Endodermal cell (in vitro differentiated cells): ENCODE measurements at regions not wholly inside any gene's neighbourhood (a gene's known extent, or its start where the extent isn't known, plus 50 kb on each side); places are given as distances from the start of the nearest gene placed in this dataset.

ENCODE experiments used
- DNase-seq: peaks from one replicate; pipeline ENCODE4 v3.0.0-alpha.2; 2017
- H3K27ac ChIP-seq: 2 replicates; pipeline ENCODE4 v1.5.1; 2013; ENCODE audit warnings: mild to moderate bottlenecking, low read depth, low read length, moderate library complexity
- H3K27me3 ChIP-seq: 2 replicates; pipeline ENCODE4 v1.6.1; 2013; ENCODE audit warnings: mild to moderate bottlenecking, low read length, moderate library complexity; ENCODE audit not compliant: insufficient read depth, control insufficient read depth, poor library complexity, severe bottlenecking
- H3K36me3 ChIP-seq: 2 replicates; pipeline ENCODE4 v1.7.0; 2013; ENCODE audit warnings: mild to moderate bottlenecking, low read length, moderate library complexity; ENCODE audit not compliant: control insufficient read depth, insufficient read depth
- H3K4me1 ChIP-seq: one replicate; pipeline ENCODE4 v1.7.0; 2013; ENCODE audit warnings: low read length; ENCODE audit not compliant: control insufficient read depth, insufficient read depth
- H3K4me3 ChIP-seq: 2 replicates; pipeline ENCODE4 v1.5.1; 2013; ENCODE audit warnings: mild to moderate bottlenecking, low read length, moderate library complexity
- H3K9ac ChIP-seq: 2 replicates; pipeline ENCODE4 v1.6.1; 2013; ENCODE audit warnings: mild to moderate bottlenecking, low read length, moderate library complexity; ENCODE audit not compliant: poor library complexity, severe bottlenecking; ENCODE audit errors: extremely low read depth
- H3K9me3 ChIP-seq: 2 replicates; pipeline ENCODE4 v1.6.1; 2013; ENCODE audit warnings: mild to moderate bottlenecking, low read length, moderate library complexity; ENCODE audit not compliant: control insufficient read depth
- H3K27ac Mint-ChIP-seq: 2 replicates; pipeline ENCODE4 v1.8.0; 2020; ENCODE audit warnings: mixed read lengths
- H3K27me3 Mint-ChIP-seq: 2 replicates; pipeline ENCODE4 v1.8.0; 2021; ENCODE audit warnings: mild to moderate bottlenecking, mixed read lengths; ENCODE audit not compliant: insufficient read depth
- H3K36me3 Mint-ChIP-seq: 2 replicates; pipeline ENCODE4 v1.8.0; 2020; ENCODE audit warnings: low read depth, mixed read lengths
- H3K4me1 Mint-ChIP-seq: 2 replicates; pipeline ENCODE4 v1.8.0; 2020; ENCODE audit warnings: mixed read lengths
- H3K4me3 Mint-ChIP-seq: 2 replicates; pipeline ENCODE4 v1.8.0; 2020; ENCODE audit warnings: mild to moderate bottlenecking, moderate library complexity, mixed read lengths
- H3K9me3 Mint-ChIP-seq: 2 replicates; pipeline ENCODE4 v1.8.0; 2020; ENCODE audit warnings: mild to moderate bottlenecking, mixed read lengths
- WGBS, 2 experiments: methylation state at CpG; one replicate each; pipeline versions ENCODE4 v1.1.5 to v1.1.7; 2013; ENCODE audit warnings: missing lambda C conversion rate in 2 of 2, mixed read lengths in 1 of 2; ENCODE audit not compliant: insufficient coverage in 1 of 2, insufficient read length in 1 of 2; 5-methylcytosine and 5-hydroxymethylcytosine counted together
- TF ChIP-seq, protein P1 (sequence below): fragments of 200-600 bp; sonication (generic); conservative IDR thresholded peaks from 2 replicates; pipeline ENCODE4 v1.5.0; 2021; ENCODE audit warnings: antibody characterized with exemption, mild to moderate bottlenecking

DNA sequence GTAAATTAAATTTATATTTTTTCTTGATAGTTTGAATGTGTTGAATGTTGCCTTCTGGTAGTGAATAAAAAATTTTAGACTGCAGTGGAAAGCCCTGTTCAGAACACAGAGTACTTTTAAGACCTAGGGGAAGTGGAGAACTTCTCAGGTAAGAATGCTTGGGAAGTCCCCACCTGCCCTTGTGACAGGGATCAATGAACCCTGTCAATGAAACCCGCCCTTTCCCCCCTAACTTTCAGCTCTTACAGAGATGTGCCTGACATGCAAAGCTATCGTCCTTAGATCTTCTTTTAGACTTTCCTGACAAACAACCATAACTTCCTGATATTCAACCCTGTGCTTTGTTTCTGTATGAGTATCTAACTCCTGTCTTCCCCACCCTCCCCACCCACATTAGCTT, 562.7 kb downstream of the TLE4 start:
- Histone ChIP-seq H3K36me3 (no peaks in the 10 kb centered on the region), H3K4me1 (no peaks in the 10 kb centered on the region), H3K4me3 (no peak overlapping the region), H3K27ac (no peak overlapping the region), H3K9ac (no peak overlapping the region), H3K27me3 (no peaks in the 10 kb centered on the region), H3K9me3 (peaks cover 3% of the 10 kb centered on the region)
- Mint-ChIP-seq H3K27me3 (no peaks in the 10 kb centered on the region), H3K4me1 (peaks cover 10% of the 10 kb centered on the region), H3K27ac (no peak overlapping the region), H3K36me3 (peaks cover 7% of the 10 kb centered on the region), H3K4me3 (no peak overlapping the region), H3K9me3 (peaks cover 25% of the 10 kb centered on the region)
- WGBS, 2 experiments, result 77 to 78% methylated on average over 1 to 2 of the region's 2 CpGs
- no peak for DNase-seq
- TF ChIP-seq, protein P1, sequence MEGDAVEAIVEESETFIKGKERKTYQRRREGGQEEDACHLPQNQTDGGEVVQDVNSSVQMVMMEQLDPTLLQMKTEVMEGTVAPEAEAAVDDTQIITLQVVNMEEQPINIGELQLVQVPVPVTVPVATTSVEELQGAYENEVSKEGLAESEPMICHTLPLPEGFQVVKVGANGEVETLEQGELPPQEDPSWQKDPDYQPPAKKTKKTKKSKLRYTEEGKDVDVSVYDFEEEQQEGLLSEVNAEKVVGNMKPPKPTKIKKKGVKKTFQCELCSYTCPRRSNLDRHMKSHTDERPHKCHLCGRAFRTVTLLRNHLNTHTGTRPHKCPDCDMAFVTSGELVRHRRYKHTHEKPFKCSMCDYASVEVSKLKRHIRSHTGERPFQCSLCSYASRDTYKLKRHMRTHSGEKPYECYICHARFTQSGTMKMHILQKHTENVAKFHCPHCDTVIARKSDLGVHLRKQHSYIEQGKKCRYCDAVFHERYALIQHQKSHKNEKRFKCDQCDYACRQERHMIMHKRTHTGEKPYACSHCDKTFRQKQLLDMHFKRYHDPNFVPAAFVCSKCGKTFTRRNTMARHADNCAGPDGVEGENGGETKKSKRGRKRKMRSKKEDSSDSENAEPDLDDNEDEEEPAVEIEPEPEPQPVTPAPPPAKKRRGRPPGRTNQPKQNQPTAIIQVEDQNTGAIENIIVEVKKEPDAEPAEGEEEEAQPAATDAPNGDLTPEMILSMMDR, result no peak

DNA sequence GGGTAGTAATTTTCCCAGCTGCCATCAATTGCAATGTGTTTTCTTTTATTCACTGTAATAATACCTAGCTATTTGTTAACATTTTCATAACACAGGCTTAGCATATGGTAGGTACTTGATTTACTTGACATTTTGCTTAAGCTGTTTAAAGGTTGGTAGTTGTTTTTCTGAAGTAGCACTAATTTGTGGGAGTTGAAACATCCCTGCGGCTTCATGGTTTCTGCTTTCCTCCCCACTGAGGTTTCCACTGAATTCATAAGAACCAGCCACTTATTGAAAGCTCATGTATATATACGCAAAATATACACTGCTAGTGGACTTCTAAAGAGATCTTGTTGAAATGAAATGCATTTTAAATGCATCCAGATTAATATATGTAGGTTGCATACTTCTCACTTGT, 559.9 kb downstream of the TLE4 start:
- Histone ChIP-seq H3K4me1 (no peaks in the 10 kb centered on the region), H3K9me3 (no peaks in the 10 kb centered on the region), H3K27ac (no peak overlapping the region), H3K9ac (no peak overlapping the region), H3K4me3 (no peak overlapping the region), H3K36me3 (no peaks in the 10 kb centered on the region), H3K27me3 (no peaks in the 10 kb centered on the region)
- TF ChIP-seq, protein P1, result no peak
- 92% methylated on average over 2 of the region's 2 CpGs; no CpG with 5 or more reads in 1 of the 2 experiments for WGBS, 2 experiments
- no peak overlapping the region for H3K27ac Mint-ChIP-seq
- DNase-seq, result no peak
- no peaks in the 10 kb centered on the region for H3K9me3 Mint-ChIP-seq
- H3K4me3 Mint-ChIP-seq, result no peak overlapping the region
- H3K4me1 Mint-ChIP-seq, result peaks cover 9% of the 10 kb centered on the region
- H3K36me3 Mint-ChIP-seq, result no peaks in the 10 kb centered on the region
- H3K27me3 Mint-ChIP-seq, result no peaks in the 10 kb centered on the region

DNA sequence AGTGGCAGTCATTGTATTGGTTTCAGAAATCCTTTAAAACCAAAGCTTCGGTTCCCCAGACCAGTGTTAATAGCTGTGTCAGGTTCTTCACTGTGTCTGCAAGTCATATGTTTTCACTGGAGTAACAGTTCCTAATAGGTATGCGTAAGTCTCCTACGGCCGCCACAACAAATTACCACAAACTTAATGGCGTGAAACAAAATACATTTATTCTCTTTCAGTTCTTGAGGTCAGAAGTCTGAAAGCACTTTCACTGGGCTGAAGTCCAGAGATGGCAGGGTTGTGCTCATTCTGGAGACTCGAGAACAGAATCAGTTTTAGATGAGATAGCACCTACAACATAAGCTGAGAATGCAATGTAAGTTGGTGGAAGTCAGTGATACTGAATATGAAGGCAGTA, 556.2 kb downstream of the TLE4 start:
- no peak for DNase-seq
- Histone ChIP-seq H3K4me3 (no peak overlapping the region), H3K9ac (no peak overlapping the region), H3K27ac (no peak overlapping the region), H3K36me3 (no peaks in the 10 kb centered on the region), H3K4me1 (no peaks in the 10 kb centered on the region), H3K27me3 (no peaks in the 10 kb centered on the region), H3K9me3 (no peaks in the 10 kb centered on the region)
- WGBS, 2 experiments, result 92 to 97% methylated on average over 6 of the region's 6 CpGs
- Mint-ChIP-seq H3K27me3 (no peaks in the 10 kb centered on the region), H3K9me3 (no peaks in the 10 kb centered on the region), H3K4me3 (no peak overlapping the region), H3K27ac (no peak overlapping the region), H3K4me1 (no peaks in the 10 kb centered on the region), H3K36me3 (no peaks in the 10 kb centered on the region)
- TF ChIP-seq, protein P1, result no peak
